ENCODE measurements at regions not wholly inside any gene's neighbourhood (a gene's known extent, or its start where the extent isn't known, plus 50 kb on each side); places are given as distances from the start of the nearest gene placed in this dataset.

GRCh38 chr10:107481224-107481623 lies 316.7 kb upstream of the SORCS1 start:
- ATAC-seq (no peak), DNase-seq (ENCODE audit: missing footprints) (no peak)
- intact Hi-C loops (cut with DNase I) = no loop called here

- no peak for ATAC-seq
- no peak for DNase-seq (ENCODE audit: missing footprints)
- intact Hi-C loops (cut with DNase I) = no loop called here
Measured at GRCh38 chr10:107480781-107481180, 316.3 kb upstream of the SORCS1 start.

GRCh38 chr10:107477266-107477665 lies 312.8 kb upstream of the SORCS1 start:
- ATAC-seq (no peak), DNase-seq (ENCODE audit: missing footprints) (no peak)
- intact Hi-C loops (cut with DNase I) = no loop called here

- DNase-seq (ENCODE audit: missing footprints) = no peak
- intact Hi-C loops (cut with DNase I) = no loop called here
- no peak for ATAC-seq
Measured at GRCh38 chr10:107476408-107476807, 311.9 kb upstream of the SORCS1 start.

- DNase-seq (ENCODE audit: missing footprints) = no peak
- intact Hi-C loops (cut with DNase I) = no loop called here
- no peak for ATAC-seq
Measured at GRCh38 chr10:107474650-107475049, 310.1 kb upstream of the SORCS1 start.

GRCh38 chr10:107473225-107473624 lies 308.7 kb upstream of the SORCS1 start:
- intact Hi-C loops (cut with DNase I) = no loop called here
- DNase-seq (ENCODE audit: missing footprints) (no peak), ATAC-seq (no peak)

- ATAC-seq (no peak), DNase-seq (ENCODE audit: missing footprints) (no peak)
- intact Hi-C loops (cut with DNase I) = no loop called here
Measured at GRCh38 chr10:107471911-107472310, 307.4 kb upstream of the SORCS1 start.

- no peak for ATAC-seq
- intact Hi-C loops (cut with DNase I) = no loop called here
Measured at GRCh38 chr10:107453561-107453960, 289.1 kb upstream of the SORCS1 start.

GRCh38 chr10:107451047-107451446 lies 286.5 kb upstream of the SORCS1 start:
- ATAC-seq = no peak
- intact Hi-C loops (cut with DNase I) = no loop called here
- no peak for DNase-seq (ENCODE audit: missing footprints)

More at GRCh38 chr10:107453561-107453960, 289.1 kb upstream of the SORCS1 start:
- DNase-seq (ENCODE audit: missing footprints) = no peak

GRCh38 chr10:107450056-107450455 lies 285.6 kb upstream of the SORCS1 start:
- no peak for ATAC-seq
- no peak for DNase-seq (ENCODE audit: missing footprints)
- intact Hi-C loops (cut with DNase I) = no loop called here

GRCh38 chr10:107444443-107444842 lies 279.9 kb upstream of the SORCS1 start:
- no peak for ATAC-seq
- intact Hi-C loops (cut with DNase I) = no loop called here

GRCh38 chr10:107443813-107444212 lies 279.3 kb upstream of the SORCS1 start:
- intact Hi-C loops (cut with DNase I) = no loop called here
- no peak for ATAC-seq
- DNase-seq (ENCODE audit: missing footprints) = no peak

More at GRCh38 chr10:107444443-107444842, 279.9 kb upstream of the SORCS1 start:
- DNase-seq (ENCODE audit: missing footprints) = no peak

- ATAC-seq = no peak
- DNase-seq (ENCODE audit: missing footprints) = no peak
- intact Hi-C loops (cut with DNase I) = no loop called here
Measured at GRCh38 chr10:107443326-107443725, 278.8 kb upstream of the SORCS1 start.

- intact Hi-C loops (cut with DNase I) = no loop called here
- ATAC-seq (no peak), DNase-seq (ENCODE audit: missing footprints) (no peak)
Measured at GRCh38 chr10:107442035-107442505, 277.6 kb upstream of the SORCS1 start.

GRCh38 chr10:107440741-107441140 lies 276.2 kb upstream of the SORCS1 start:
- intact Hi-C loops (cut with DNase I) = no loop called here
- DNase-seq (ENCODE audit: missing footprints) = no peak
- no peak for ATAC-seq

- DNase-seq (ENCODE audit: missing footprints) (no peak), ATAC-seq (no peak)
- intact Hi-C loops (cut with DNase I) = no loop called here
Measured at GRCh38 chr10:107437921-107438320, 273.4 kb upstream of the SORCS1 start.

- intact Hi-C loops (cut with DNase I) = no loop called here
- DNase-seq (ENCODE audit: missing footprints) = no peak
- ATAC-seq = no peak
Measured at GRCh38 chr10:107436568-107436967, 272.1 kb upstream of the SORCS1 start.

GRCh38 chr10:107434854-107435253 lies 270.3 kb upstream of the SORCS1 start:
- ATAC-seq (no peak), DNase-seq (ENCODE audit: missing footprints) (no peak)
- intact Hi-C loops (cut with DNase I) = no loop called here

GRCh38 chr10:107434201-107434600 lies 269.7 kb upstream of the SORCS1 start:
- ATAC-seq (no peak), DNase-seq (ENCODE audit: missing footprints) (no peak)
- intact Hi-C loops (cut with DNase I) = no loop called here

GRCh38 chr10:107433605-107434004 lies 269.1 kb upstream of the SORCS1 start:
- intact Hi-C loops (cut with DNase I) = no loop called here

GRCh38 chr10:107430446-107430845 lies 265.9 kb upstream of the SORCS1 start:
- DNase-seq (ENCODE audit: missing footprints) (no peak), ATAC-seq (no peak)
- intact Hi-C loops (cut with DNase I) = no loop called here

More at GRCh38 chr10:107433605-107434004, 269.1 kb upstream of the SORCS1 start:
- no peak for DNase-seq (ENCODE audit: missing footprints)
- no peak for ATAC-seq

Measured in Right ventricle myocardium inferior (tissue), 1 donor.